ENCODE measurements at regions not wholly inside any gene's neighbourhood (a gene's known extent, or its start where the extent isn't known, plus 50 kb on each side); places are given as distances from the start of the nearest gene placed in this dataset.

- intact Hi-C loops (cut with micrococcal nuclease; ENCODE audit: unreplicated experiment) (no loop called here), in situ Hi-C loops (cut with MboI) (no loop called here)
- POLR2A ChIA-PET, result interaction anchor here (0.5 kb wide), 1 partner anchor 157 kb away, joined by 10 read pairs; no protein-coding TSS in a partner anchor
- Histone ChIP-seq H3K4me1 (ENCODE audit: control insufficient read depth, insufficient read depth, low read length) (no peaks in the 10 kb centered on the region), H2AFZ (ENCODE audit: control insufficient read depth, low read depth, low read length) (no peak overlapping the region), H4K20me1 (ENCODE audit: control insufficient read depth, insufficient read depth) (no peaks in the 10 kb centered on the region), H3K27me3 (replicated peaks in 1 of 2; ENCODE audit: control insufficient read depth in 2 of 2, insufficient read depth in 2 of 2, low read length in 1 of 2) (no peaks in the 10 kb centered on the region), H3K9ac (ENCODE audit: control insufficient read depth, insufficient read depth, low read length) (no peak overlapping the region), H3K79me2 (ENCODE audit: control insufficient read depth, insufficient read depth, low read length) (no peaks in the 10 kb centered on the region), H3K36me3 (ENCODE audit: control insufficient read depth in 2 of 2, insufficient read depth in 2 of 2, low read length in 1 of 2) (no peaks in the 10 kb centered on the region), H3K27ac (ENCODE audit: control insufficient read depth, insufficient read depth) (no peak overlapping the region), H3K4me3 (no peak overlapping the region), H3K4me2 (ENCODE audit: control insufficient read depth, insufficient read depth) (no peak overlapping the region), H3K9me3 (replicated peaks; ENCODE audit: control insufficient read depth, insufficient read depth, low read length) (no peaks in the 10 kb centered on the region)
- DNase-seq (ENCODE audit: low read depth, low spot score) (no peak), FAIRE-seq (no peak), ATAC-seq (no peak)
- CTCF ChIA-PET, result no interaction called here
- WGBS (ENCODE audit: insufficient coverage, insufficient replicate concordance, low lambda C conversion rate, missing lambda C conversion rate), result 4% methylated on average over 3 of the region's 3 CpGs
- TF ChIP-seq KLF5 (IDR thresholded peaks at IDR 0.05; ENCODE audit: partially characterized antibody), result no peak
- TF ChIP-seq ZBED1 (IDR thresholded peaks at IDR 0.05; ENCODE audit: borderline replicate concordance), result no peak
- TF ChIP-seq ZBTB40 (IDR thresholded peaks at IDR 0.05; ENCODE audit: borderline replicate concordance), result no peak
- TF ChIP-seq BRCA1 (IDR thresholded peaks at IDR 0.05; ENCODE audit: low read depth, low read length), result no peak
- no peak for TF ChIP-seq BHLHE40 (IDR thresholded peaks at IDR 0.05; ENCODE audit: borderline replicate concordance in 1 of 2, low read depth in 2 of 2, low read length in 1 of 2)
- TF ChIP-seq HCFC1 (IDR thresholded peaks at IDR 0.05; ENCODE audit: low read length), result no peak
- TF ChIP-seq ZNF592 (IDR thresholded peaks at IDR 0.05), result no peak
- no peak for TF ChIP-seq STAT3 (IDR thresholded peaks at IDR 0.05; ENCODE audit: low read depth, low read length)
- TF ChIP-seq NR2C2 (IDR thresholded peaks at IDR 0.05; ENCODE audit: borderline replicate concordance, control insufficient read depth, insufficient read length, low read depth), result no peak
- TF ChIP-seq GATAD2B (conservative IDR thresholded peaks at IDR 0.05; ENCODE audit: low read depth), result no peak
- no peak for TF ChIP-seq SPI1 (IDR thresholded peaks at IDR 0.05; ENCODE audit: borderline replicate concordance, insufficient read depth, low read depth, low read length)
- TF ChIP-seq NFYB (IDR thresholded peaks at IDR 0.05; ENCODE audit: insufficient read depth, low read depth, low read length), result no peak
- no peak for TF ChIP-seq HDGF (IDR thresholded peaks at IDR 0.05)
- TF ChIP-seq CBFB (IDR thresholded peaks at IDR 0.05; ENCODE audit: low read depth), result no peak
- RAD21 ChIA-PET (ENCODE audit: unreplicated experiment), result no interaction called here
- no TSS peak for BruUV-seq (replicated peaks)
- SMC1A ChIA-PET (ENCODE audit: uncharacterized antibody, unreplicated experiment), result no interaction called here
Measured at GRCh38 chr2:34822616-34823015, 1223.5 kb upstream of the FAM98A start.

Measured in GM12878 (cell line).